ENCODE measurements at regions not wholly inside any gene's neighbourhood (a gene's known extent, or its start where the extent isn't known, plus 50 kb on each side); places are given as distances from the start of the nearest gene placed in this dataset.

DNA sequence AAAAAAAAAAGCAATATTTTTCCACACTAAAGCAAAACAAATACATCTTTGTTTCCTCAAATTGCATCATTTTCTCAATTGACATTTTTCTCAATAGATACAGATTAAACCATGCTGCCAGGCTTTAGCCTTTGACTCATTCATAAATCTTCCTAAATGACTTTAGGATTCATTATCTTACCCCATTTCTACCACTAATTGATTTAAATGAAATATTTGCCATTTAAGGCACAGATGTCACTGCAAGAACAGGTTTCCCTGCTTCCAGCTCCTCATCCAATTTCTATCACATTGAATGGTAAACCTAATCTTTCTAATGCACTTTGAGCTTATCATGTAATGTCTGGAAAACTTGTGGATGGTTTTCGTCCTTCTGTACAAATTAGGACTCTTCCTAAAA is 298.7 kb downstream of the RPL10L start:
- no peak for TF ChIP-seq POLR2A (IDR thresholded peaks at IDR 0.05; ENCODE audit: low read length)
- TF ChIP-seq GATA1 (IDR thresholded peaks at IDR 0.05; ENCODE audit: low read depth, low read length), result no peak

Measured in erythroblast (primary cell).